ENCODE measurements at regions not wholly inside any gene's neighbourhood (a gene's known extent, or its start where the extent isn't known, plus 50 kb on each side); places are given as distances from the start of the nearest gene placed in this dataset.
"Not testable (repeated sequence)": the region's sequence is repeated elsewhere in the genome, so short reads cannot be mapped to it uniquely, and the experiment has no call there.

GRCh38 chr10:8171008-8171407 is 116.5 kb downstream of the GATA3 start:
- Histone ChIP-seq H3K4me1 (no peaks in the 10 kb centered on the region), H3K9me3 (no peaks in the 10 kb centered on the region), H3K36me3 (no peaks in the 10 kb centered on the region), H3K27ac (no peak overlapping the region), H3K4me3 (replicated peaks in 1 of 3) (no peak overlapping the region), H3K27me3 (no peaks in the 10 kb centered on the region)
- no peak for DNase-seq
- intact Hi-C loops (cut with DNase I), result no loop called here
- TF ChIP-seq CTCF (IDR thresholded peaks at IDR 0.05) (no peak), POLR2A (IDR thresholded peaks at IDR 0.05) (no peak)
- 97 to 100% methylated on average over 2 of the region's 2 CpGs for WGBS, 2 donors

DNA sequence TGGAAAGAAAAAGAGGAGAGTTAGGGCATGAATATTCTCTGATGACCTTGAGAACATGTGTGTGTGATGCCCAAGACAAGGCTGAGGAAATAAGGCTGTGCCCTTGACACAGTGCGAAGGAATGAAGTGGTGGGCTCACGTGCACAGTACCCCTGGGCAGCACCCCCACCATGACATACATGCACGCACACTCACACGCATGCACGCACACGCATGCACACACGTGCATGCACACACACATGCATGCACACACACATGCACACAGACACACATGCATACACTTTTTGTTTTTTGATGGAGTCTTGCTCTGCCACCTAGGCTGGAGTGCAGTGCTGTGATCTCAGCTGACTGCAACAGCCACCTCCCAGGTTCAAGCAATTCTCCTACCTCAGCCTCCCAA is 118.1 kb downstream of the GATA3 start:
- no peaks in the 10 kb centered on the region for H3K9me3 ChIP-seq
- intact Hi-C loops (cut with DNase I), result no loop called here
- no peaks in the 10 kb centered on the region for H3K4me1 ChIP-seq
- TF ChIP-seq POLR2A (IDR thresholded peaks at IDR 0.05) (no peak), CTCF (IDR thresholded peaks at IDR 0.05) (no peak)
- DNase-seq, result no peak
- H3K36me3 ChIP-seq, result no peaks in the 10 kb centered on the region
- 93 to 94% methylated on average over 7 of the region's 7 CpGs for WGBS, 2 donors
- no peak overlapping the region for H3K4me3 ChIP-seq (replicated peaks in 1 of 3)
- H3K27me3 ChIP-seq, result no peaks in the 10 kb centered on the region
- no peak overlapping the region for H3K27ac ChIP-seq

- no peak for DNase-seq
Measured at GRCh38 chr10:8173243-8173865, 118.9 kb downstream of the GATA3 start.

GRCh38 chr10:8173866-8174243 is 119.4 kb downstream of the GATA3 start:
- no peak for TF ChIP-seq CTCF (IDR thresholded peaks at IDR 0.05)
- TF ChIP-seq POLR2A (IDR thresholded peaks at IDR 0.05), result no peak
- Histone ChIP-seq H3K4me1 (no peaks in the 10 kb centered on the region), H3K9me3 (no peaks in the 10 kb centered on the region), H3K27me3 (no peaks in the 10 kb centered on the region), H3K36me3 (no peaks in the 10 kb centered on the region), H3K27ac (no peak overlapping the region), H3K4me3 (replicated peaks in 1 of 3) (no peak overlapping the region)
- DNase-seq, result no peak
- intact Hi-C loops (cut with DNase I), result no loop called here
- 84 to 86% methylated on average over 3 of the region's 3 CpGs for WGBS, 2 donors

More at GRCh38 chr10:8173243-8173865, 118.9 kb downstream of the GATA3 start:
- no peak overlapping the region for H3K4me3 ChIP-seq (replicated peaks in 1 of 3)
- H3K9me3 ChIP-seq, result no peaks in the 10 kb centered on the region
- 91 to 93% methylated on average over 4 of the region's 4 CpGs for WGBS, 2 donors
- no peaks in the 10 kb centered on the region for H3K27me3 ChIP-seq
- intact Hi-C loops (cut with DNase I), result no loop called here
- H3K27ac ChIP-seq, result no peak overlapping the region
- TF ChIP-seq POLR2A (IDR thresholded peaks at IDR 0.05), result no peak
- no peak for TF ChIP-seq CTCF (IDR thresholded peaks at IDR 0.05)
- H3K4me1 ChIP-seq, result no peaks in the 10 kb centered on the region
- H3K36me3 ChIP-seq, result no peaks in the 10 kb centered on the region

GRCh38 chr10:8174762-8175161 is 120.3 kb downstream of the GATA3 start:
- 70 to 72% methylated on average over 8 of the region's 8 CpGs for WGBS, 2 donors
- Histone ChIP-seq H3K36me3 (no peaks in the 10 kb centered on the region), H3K9me3 (no peaks in the 10 kb centered on the region), H3K4me1 (no peaks in the 10 kb centered on the region), H3K27me3 (no peaks in the 10 kb centered on the region), H3K27ac (no peak overlapping the region), H3K4me3 (replicated peaks in 1 of 3) (no peak overlapping the region)
- no peak for TF ChIP-seq POLR2A (IDR thresholded peaks at IDR 0.05)
- no peak for TF ChIP-seq CTCF (IDR thresholded peaks at IDR 0.05)
- intact Hi-C loops (cut with DNase I), result no loop called here
- no peak for DNase-seq

- H3K9me3 ChIP-seq; DNase-seq; intact Hi-C loops (cut with DNase I); H3K36me3 ChIP-seq; H3K4me3 ChIP-seq (replicated peaks in 1 of 3); H3K27me3 ChIP-seq; H3K27ac ChIP-seq; H3K4me1 ChIP-seq: not testable (repeated sequence)
- WGBS, 2 donors, result 68 to 90% methylated on average over 2 to 3 of the region's 3 CpGs
Measured at GRCh38 chr10:8177526-8177925, 123.0 kb downstream of the GATA3 start.

GRCh38 chr10:8179773-8180172 is 125.3 kb downstream of the GATA3 start:
- intact Hi-C loops (cut with DNase I); H3K36me3 ChIP-seq: not testable (repeated sequence)
- 91 to 94% methylated on average over 1 of the region's 1 CpG for WGBS, 2 donors

More at GRCh38 chr10:8179773-8180172, 125.3 kb downstream of the GATA3 start:
- not testable (repeated sequence) for H3K4me1 ChIP-seq; DNase-seq; H3K27me3 ChIP-seq; H3K9me3 ChIP-seq; H3K27ac ChIP-seq; H3K4me3 ChIP-seq (replicated peaks in 1 of 3)

Data from thyroid gland (tissue), 4 donors.